ENCODE measurements at regions not wholly inside any gene's neighbourhood (a gene's known extent, or its start where the extent isn't known, plus 50 kb on each side); places are given as distances from the start of the nearest gene placed in this dataset.

DNA sequence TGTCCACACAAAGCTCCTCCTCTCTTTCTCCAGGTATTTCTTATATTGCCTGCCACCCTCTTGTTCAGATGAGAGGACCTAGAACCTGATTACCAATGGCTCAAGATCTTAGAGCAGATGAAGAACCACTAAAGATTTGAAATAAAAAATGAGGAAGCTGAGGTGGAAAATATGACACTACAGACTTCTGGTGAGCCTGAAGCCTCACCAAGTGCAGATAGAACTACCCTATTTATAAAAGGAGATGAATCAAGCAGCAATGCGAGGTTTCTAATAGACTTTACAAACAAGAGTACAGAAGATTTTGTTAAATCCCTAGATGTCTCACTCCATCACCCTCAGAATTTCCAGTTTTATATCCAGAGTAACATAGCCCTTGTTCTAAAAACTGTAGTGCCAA is 345.8 kb downstream of the TBC1D4 start:
- ChIA-PET POLR2A (no interaction called here), CTCF (no interaction called here)
- ATAC-seq (no peak), DNase-seq (ENCODE audit: low read depth, low spot score) (no peak)
- in situ Hi-C loops (cut with HindIII; ENCODE audit: low pct_unique_long_range_greater_than_20kb, low sequenced_read_pairs) (no loop called here), intact Hi-C loops (cut with micrococcal nuclease; ENCODE audit: unreplicated experiment) (no loop called here)
- Histone ChIP-seq H3K27me3 (ENCODE audit: control insufficient read depth, insufficient read depth, low read length) (no peaks in the 10 kb centered on the region), H3K9me3 (ENCODE audit: control insufficient read depth, insufficient read depth, low read depth, low read length) (no peaks in the 10 kb centered on the region), H3K27ac (ENCODE audit: low read length) (no peak overlapping the region), H3K4me1 (ENCODE audit: control insufficient read depth, insufficient read depth, low read length) (no peaks in the 10 kb centered on the region), H3K36me3 (ENCODE audit: control insufficient read depth, insufficient read depth, low read length) (no peaks in the 10 kb centered on the region), H3K4me3 (ENCODE audit: low read depth in 2 of 2, low read length in 2 of 2) (no peak overlapping the region)
- no TSS peak for BruUV-seq (replicated peaks)
- TF ChIP-seq, protein P1, sequence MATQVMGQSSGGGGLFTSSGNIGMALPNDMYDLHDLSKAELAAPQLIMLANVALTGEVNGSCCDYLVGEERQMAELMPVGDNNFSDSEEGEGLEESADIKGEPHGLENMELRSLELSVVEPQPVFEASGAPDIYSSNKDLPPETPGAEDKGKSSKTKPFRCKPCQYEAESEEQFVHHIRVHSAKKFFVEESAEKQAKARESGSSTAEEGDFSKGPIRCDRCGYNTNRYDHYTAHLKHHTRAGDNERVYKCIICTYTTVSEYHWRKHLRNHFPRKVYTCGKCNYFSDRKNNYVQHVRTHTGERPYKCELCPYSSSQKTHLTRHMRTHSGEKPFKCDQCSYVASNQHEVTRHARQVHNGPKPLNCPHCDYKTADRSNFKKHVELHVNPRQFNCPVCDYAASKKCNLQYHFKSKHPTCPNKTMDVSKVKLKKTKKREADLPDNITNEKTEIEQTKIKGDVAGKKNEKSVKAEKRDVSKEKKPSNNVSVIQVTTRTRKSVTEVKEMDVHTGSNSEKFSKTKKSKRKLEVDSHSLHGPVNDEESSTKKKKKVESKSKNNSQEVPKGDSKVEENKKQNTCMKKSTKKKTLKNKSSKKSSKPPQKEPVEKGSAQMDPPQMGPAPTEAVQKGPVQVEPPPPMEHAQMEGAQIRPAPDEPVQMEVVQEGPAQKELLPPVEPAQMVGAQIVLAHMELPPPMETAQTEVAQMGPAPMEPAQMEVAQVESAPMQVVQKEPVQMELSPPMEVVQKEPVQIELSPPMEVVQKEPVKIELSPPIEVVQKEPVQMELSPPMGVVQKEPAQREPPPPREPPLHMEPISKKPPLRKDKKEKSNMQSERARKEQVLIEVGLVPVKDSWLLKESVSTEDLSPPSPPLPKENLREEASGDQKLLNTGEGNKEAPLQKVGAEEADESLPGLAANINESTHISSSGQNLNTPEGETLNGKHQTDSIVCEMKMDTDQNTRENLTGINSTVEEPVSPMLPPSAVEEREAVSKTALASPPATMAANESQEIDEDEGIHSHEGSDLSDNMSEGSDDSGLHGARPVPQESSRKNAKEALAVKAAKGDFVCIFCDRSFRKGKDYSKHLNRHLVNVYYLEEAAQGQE (IDR thresholded peaks at IDR 0.05; ENCODE audit: insufficient read depth in 1 of 2, low read depth in 2 of 2, low read length in 1 of 2) = no peak
- TF ChIP-seq, protein P2, sequence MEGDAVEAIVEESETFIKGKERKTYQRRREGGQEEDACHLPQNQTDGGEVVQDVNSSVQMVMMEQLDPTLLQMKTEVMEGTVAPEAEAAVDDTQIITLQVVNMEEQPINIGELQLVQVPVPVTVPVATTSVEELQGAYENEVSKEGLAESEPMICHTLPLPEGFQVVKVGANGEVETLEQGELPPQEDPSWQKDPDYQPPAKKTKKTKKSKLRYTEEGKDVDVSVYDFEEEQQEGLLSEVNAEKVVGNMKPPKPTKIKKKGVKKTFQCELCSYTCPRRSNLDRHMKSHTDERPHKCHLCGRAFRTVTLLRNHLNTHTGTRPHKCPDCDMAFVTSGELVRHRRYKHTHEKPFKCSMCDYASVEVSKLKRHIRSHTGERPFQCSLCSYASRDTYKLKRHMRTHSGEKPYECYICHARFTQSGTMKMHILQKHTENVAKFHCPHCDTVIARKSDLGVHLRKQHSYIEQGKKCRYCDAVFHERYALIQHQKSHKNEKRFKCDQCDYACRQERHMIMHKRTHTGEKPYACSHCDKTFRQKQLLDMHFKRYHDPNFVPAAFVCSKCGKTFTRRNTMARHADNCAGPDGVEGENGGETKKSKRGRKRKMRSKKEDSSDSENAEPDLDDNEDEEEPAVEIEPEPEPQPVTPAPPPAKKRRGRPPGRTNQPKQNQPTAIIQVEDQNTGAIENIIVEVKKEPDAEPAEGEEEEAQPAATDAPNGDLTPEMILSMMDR (IDR thresholded peaks at IDR 0.05) = no peak
- TF ChIP-seq POLR2AphosphoS5 (IDR thresholded peaks at IDR 0.05; ENCODE audit: low read depth, low read length) = no peak
- TF ChIP-seq SIN3A (IDR thresholded peaks at IDR 0.05; ENCODE audit: borderline replicate concordance, insufficient read depth, low read depth, low read length) = no peak
- TF ChIP-seq TCF7L2 (IDR thresholded peaks at IDR 0.05; ENCODE audit: low read depth, low read length) = no peak

DNA sequence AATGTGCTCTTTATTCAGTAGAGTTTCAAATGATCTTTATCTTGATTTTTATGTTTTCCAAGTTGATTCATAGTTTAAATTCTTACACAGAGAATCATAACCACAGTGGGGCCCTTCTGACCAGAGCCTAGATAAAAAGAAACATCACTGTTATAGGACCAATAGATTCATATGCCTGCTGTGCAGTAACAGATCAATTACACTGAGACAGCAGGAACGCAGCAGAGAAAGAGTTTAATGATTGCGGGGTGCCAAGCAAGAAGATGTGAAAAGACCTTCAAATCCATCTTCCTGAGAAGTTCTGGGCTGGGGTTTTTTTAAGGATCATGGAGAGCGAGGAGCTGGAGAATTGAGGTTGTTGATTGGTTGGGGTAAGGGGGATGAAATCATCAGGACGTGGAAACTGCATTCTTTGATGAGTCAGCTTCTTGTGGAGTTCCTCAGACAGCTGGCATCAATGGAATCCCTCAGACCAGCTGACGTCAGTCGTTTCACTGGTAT is 346.6 kb downstream of the TBC1D4 start:
- no peaks in the 10 kb centered on the region for H3K9me3 ChIP-seq (ENCODE audit: control insufficient read depth, insufficient read depth, low read depth, low read length)

More for the DNA sequence above, 346.6 kb downstream of the TBC1D4 start:
- H3K27ac ChIP-seq (ENCODE audit: low read length) = no peak overlapping the region
- CTCF ChIA-PET = no interaction called here
- H3K4me1 ChIP-seq (ENCODE audit: control insufficient read depth, insufficient read depth, low read length) = no peaks in the 10 kb centered on the region
- H3K27me3 ChIP-seq (ENCODE audit: control insufficient read depth, insufficient read depth, low read length) = no peaks in the 10 kb centered on the region
- DNase-seq (ENCODE audit: low read depth, low spot score) = no peak
- intact Hi-C loops (cut with micrococcal nuclease; ENCODE audit: unreplicated experiment) (no loop called here), in situ Hi-C loops (cut with HindIII; ENCODE audit: low pct_unique_long_range_greater_than_20kb, low sequenced_read_pairs) (no loop called here)
- POLR2A ChIA-PET = no interaction called here
- no peak for ATAC-seq
- TF ChIP-seq, protein P1 (IDR thresholded peaks at IDR 0.05; ENCODE audit: insufficient read depth in 1 of 2, low read depth in 2 of 2, low read length in 1 of 2) = no peak
- TF ChIP-seq, protein P2 (IDR thresholded peaks at IDR 0.05) = no peak
- no peak for TF ChIP-seq SIN3A (IDR thresholded peaks at IDR 0.05; ENCODE audit: borderline replicate concordance, insufficient read depth, low read depth, low read length)
- TF ChIP-seq TCF7L2 (IDR thresholded peaks at IDR 0.05; ENCODE audit: low read depth, low read length) = no peak
- H3K4me3 ChIP-seq (ENCODE audit: low read depth in 2 of 2, low read length in 2 of 2) = no peak overlapping the region
- BruUV-seq (replicated peaks) = no TSS peak
- no peaks in the 10 kb centered on the region for H3K36me3 ChIP-seq (ENCODE audit: control insufficient read depth, insufficient read depth, low read length)

All from Panc1 (cell line).